ENCODE measurements at regions not wholly inside any gene's neighbourhood (a gene's known extent, or its start where the extent isn't known, plus 50 kb on each side); places are given as distances from the start of the nearest gene placed in this dataset.

- TF ChIP-seq YY1 (IDR thresholded peaks at IDR 0.05; ENCODE audit: insufficient read depth, insufficient read length) (no peak), ZNF274 (IDR thresholded peaks at IDR 0.05; ENCODE audit: low read depth, low read length) (no peak), SUZ12 (IDR thresholded peaks at IDR 0.05; ENCODE audit: extremely low read depth, insufficient read depth, insufficient read length) (no peak)
These were observed 654.6 kb upstream of the LINC00305 start for GRCh38 chr18:64803471-64803870.
